ENCODE measurements at regions not wholly inside any gene's neighbourhood (a gene's known extent, or its start where the extent isn't known, plus 50 kb on each side); places are given as distances from the start of the nearest gene placed in this dataset.
A peak's percentile ranks its signal among the peaks of the same experiment; 100 is the strongest.

DNA sequence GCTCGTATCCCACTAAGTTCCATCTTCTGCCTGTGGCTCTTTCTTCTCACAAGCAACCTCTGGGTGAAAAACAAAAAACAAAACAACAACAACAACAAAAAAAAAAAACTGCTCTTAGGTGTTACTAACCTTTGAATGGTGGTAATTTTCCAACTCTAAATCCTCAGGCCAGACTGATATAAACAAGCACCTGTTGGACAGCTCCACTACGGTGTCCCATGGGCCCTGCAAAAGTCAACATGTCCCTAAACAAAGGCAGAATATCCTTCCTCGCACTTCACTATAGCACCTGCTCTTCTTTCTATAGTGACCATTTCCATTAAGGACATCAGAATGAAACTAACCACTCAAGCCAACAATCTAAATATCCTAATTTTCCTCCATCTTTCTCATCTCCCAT lies 54.6 kb upstream of the PARM1 start:
- H3K36me3 Mint-ChIP-seq, result no peaks in the 10 kb centered on the region
- no peak overlapping the region for H3K4me3 Mint-ChIP-seq
- H3K9me3 Mint-ChIP-seq, result no peaks in the 10 kb centered on the region
- DNase-seq, result no peak
- CTCF ChIA-PET, result no interaction called here
- no peaks in the 10 kb centered on the region for H3K4me1 Mint-ChIP-seq
- no peaks in the 10 kb centered on the region for H3K27me3 Mint-ChIP-seq
- H3K27ac Mint-ChIP-seq, result no peak overlapping the region

DNA sequence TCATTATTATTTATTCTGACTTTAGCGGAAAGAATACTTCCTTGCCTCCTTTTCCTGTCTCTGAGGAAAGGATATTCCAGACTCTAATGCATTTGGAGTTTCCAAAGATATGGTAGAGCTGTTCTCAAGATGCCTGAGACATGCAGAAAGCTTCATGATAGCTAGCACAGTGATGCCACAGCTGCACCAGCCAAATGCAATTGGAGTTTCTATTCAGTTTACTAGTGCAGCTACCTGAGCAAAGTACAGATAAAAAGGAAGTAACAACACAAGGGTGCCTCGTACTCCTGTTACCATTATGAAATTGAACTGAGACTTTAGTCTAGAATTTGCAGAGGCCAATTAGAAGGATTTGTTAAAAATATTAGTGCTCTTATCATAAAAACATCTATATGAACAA lies 57.5 kb upstream of the PARM1 start:
- no peaks in the 10 kb centered on the region for H3K9me3 Mint-ChIP-seq
- H3K4me3 Mint-ChIP-seq, result no peak overlapping the region
- no peaks in the 10 kb centered on the region for H3K4me1 Mint-ChIP-seq
- H3K27me3 Mint-ChIP-seq, result peaks cover under 1% of the 10 kb centered on the region
- CTCF ChIA-PET, result interaction anchor here (0.9 to 1.0 kb wide), 2 partner anchors 9 to 616 kb away, joined by 3 read pairs; no protein-coding TSS in a partner anchor
- no peak for DNase-seq
- H3K36me3 Mint-ChIP-seq, result no peaks in the 10 kb centered on the region
- H3K27ac Mint-ChIP-seq, result no peak overlapping the region

DNA sequence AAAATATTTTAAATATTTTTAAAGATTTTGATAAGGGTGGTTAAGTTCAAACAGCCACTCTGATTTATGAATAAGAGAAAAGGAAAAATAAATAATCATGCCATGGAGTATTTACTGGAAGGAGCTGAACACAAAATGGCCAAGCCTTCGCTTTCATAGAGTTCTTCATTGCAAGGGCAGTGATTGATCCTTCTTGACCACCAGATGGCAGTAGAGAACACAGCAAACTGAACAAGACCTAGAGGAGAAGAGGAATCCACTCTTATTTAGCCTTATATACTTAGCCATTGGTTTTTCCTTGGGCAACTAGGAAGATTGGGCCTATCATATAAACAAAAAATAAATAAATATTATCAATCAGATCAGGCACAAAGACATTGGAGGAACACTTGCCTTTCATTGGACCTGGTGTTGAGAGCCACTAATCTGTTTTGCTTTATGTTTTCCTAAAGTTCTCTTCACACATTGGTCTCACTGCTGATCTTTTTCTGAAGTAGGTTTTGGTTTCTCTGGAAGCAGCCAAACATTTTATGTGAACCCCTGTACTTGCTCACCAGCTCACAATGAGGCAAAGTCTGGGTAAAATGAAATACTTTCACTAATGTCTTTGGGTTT lies 58.1 kb upstream of the PARM1 start:
- Mint-ChIP-seq H3K36me3 (no peaks in the 10 kb centered on the region), H3K27ac (no peak overlapping the region), H3K4me1 (no peaks in the 10 kb centered on the region), H3K9me3 (no peaks in the 10 kb centered on the region), H3K27me3 (peaks cover 4% of the 10 kb centered on the region), H3K4me3 (no peak overlapping the region)
- CTCF ChIA-PET, result interaction anchor here (0.9 to 1.6 kb wide), 3 partner anchors 10 to 616 kb away, joined by 3 read pairs; no protein-coding TSS in a partner anchor
- peak; percentile 45 for DNase-seq

DNA sequence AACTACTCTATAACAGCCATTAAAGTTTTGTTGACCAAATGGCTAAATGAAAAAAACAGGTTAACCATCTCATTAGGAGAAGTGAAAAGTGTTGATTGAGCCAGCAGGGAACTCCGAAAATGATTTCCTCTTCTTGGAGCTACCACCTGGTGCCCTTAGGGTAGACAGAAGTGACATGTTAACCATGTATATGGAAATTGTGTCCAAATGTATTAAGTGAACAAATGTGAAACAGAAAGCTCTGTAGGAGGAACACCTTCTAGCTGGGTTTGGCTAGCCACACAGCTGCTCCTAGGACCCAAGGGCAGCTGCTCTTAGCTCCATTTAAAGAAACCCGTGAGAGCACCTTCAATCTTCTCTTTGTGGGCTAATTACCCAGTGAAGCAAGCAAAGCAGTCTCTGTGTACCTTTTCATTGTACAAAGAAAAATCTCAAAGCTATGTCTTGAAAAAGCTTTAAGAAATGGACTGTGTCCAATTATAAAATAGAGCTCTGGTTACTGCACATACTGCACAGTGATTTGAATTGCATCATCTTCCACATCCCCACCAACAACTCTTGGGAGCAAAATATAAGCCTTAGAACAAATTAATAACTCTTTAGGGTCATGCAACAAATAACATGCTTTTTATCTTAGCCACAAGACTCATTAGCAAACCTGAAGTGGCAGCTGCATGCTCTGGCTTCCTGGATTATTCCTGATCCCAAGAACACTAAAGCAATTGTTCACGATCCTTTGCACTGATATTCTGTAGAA lies 59.2 kb upstream of the PARM1 start:
- DNase-seq, result no peak

DNA sequence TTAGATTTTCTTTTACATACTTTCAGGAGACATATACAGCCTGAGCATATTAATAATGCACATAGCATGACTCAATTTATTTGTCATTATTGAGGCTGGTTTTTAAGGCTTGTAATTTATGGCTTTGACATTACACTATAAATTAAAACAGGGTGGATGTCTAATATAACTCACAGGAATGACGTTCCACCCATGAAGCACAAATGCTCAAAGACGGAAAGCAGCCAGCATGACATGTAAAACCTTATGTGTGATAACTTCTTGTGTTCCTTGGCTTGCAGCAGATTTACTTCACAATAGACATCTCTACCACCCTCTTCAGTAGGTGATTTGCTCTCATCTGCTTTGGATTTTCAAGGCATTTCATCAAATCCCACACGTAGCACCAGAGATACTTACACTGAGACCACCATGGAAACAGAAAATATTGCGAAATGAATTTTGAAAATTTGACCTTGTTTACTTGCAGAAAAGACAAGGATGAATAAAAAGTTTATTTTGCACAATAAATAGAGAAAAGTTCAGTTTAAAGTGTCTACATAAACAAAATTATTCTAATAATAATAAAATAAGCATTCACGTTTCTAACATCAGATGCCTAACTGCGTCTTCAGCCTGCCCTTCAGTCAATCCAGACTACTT lies 64.7 kb upstream of the BTC start:
- DNase-seq, result no peak
- CTCF ChIA-PET, result no interaction called here
- no peaks in the 10 kb centered on the region for H3K9me3 Mint-ChIP-seq
- no peaks in the 10 kb centered on the region for H3K4me1 Mint-ChIP-seq
- H3K27ac Mint-ChIP-seq, result no peak overlapping the region
- H3K36me3 Mint-ChIP-seq, result no peaks in the 10 kb centered on the region
- no peaks in the 10 kb centered on the region for H3K27me3 Mint-ChIP-seq
- H3K4me3 Mint-ChIP-seq, result no peak overlapping the region

More for the DNA sequence above, 59.2 kb upstream of the PARM1 start:
- H3K4me3 Mint-ChIP-seq, result no peak overlapping the region
- no peaks in the 10 kb centered on the region for H3K36me3 Mint-ChIP-seq
- H3K27me3 Mint-ChIP-seq, result peaks cover 4% of the 10 kb centered on the region
- CTCF ChIA-PET, result interaction anchor here (1.6 kb wide), 1 partner anchor 14 kb away, joined by 3 read pairs; no protein-coding TSS in a partner anchor
- H3K9me3 Mint-ChIP-seq, result no peaks in the 10 kb centered on the region
- no peaks in the 10 kb centered on the region for H3K4me1 Mint-ChIP-seq
- H3K27ac Mint-ChIP-seq, result no peak overlapping the region

DNA sequence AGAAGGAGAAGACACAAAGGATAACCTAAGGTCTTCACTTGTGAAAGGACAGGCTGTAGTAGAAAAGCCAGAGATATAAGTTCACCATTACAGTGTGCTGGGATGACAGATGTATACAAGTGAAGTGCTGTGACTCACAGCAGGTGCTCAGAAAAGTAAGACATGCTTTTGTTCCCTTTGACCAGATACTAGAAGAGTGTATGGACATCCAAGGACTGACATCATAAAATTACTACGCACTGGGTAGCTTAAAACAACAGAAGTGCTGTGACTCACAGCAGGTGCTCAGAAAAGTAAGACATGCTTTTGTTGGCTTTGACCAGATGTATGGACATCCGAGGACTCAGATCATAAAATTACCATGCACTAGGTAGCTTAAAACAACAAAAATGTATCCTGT lies 61.6 kb upstream of the BTC start:
- DNase-seq, result no peak
- Mint-ChIP-seq H3K27ac (no peak overlapping the region), H3K4me1 (no peaks in the 10 kb centered on the region), H3K27me3 (no peaks in the 10 kb centered on the region), H3K36me3 (no peaks in the 10 kb centered on the region), H3K9me3 (no peaks in the 10 kb centered on the region), H3K4me3 (no peak overlapping the region)
- CTCF ChIA-PET, result no interaction called here

DNA sequence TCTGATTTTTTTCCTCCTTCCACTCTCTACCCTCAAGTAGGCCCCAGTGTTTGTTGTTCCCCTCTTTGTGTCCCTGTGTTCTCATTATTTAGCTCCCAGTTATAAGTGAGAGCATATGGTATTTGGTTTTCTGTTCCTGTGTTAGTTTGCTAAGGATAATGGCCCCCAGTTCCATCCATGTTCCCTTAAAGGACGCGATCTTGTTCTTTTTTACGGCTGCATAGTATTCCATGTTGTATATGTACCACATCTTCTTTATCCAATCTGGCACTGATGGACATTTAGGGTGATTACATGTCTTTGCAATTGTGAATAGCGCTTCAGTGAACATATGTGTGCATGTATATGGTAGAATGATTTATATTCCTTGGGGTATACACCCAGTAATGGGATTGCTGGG lies 54.5 kb upstream of the BTC start:
- H3K27me3 Mint-ChIP-seq, result no peaks in the 10 kb centered on the region
- peaks cover 2% of the 10 kb centered on the region for H3K9me3 Mint-ChIP-seq
- H3K36me3 Mint-ChIP-seq, result no peaks in the 10 kb centered on the region
- no peak overlapping the region for H3K27ac Mint-ChIP-seq
- H3K4me3 Mint-ChIP-seq, result no peak overlapping the region
- no peaks in the 10 kb centered on the region for H3K4me1 Mint-ChIP-seq
- CTCF ChIA-PET, result no interaction called here
- no peak for DNase-seq

DNA sequence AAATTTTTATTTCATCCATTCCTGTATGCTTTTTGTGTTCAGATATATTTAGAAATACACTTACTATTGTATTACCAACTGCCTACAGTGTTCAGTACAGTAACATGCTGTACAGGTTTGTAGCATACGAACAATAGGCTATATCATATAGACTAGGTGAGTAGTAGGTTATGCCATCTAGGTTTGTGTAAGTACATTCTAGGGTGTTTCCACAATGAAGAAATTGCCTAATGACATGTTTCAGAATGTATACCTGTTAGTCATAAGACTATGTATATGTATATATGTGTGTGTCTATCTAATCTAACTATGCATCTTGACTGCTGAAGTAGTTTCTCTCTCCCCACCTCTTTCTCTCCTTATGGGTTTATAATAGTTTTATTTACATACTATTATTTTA lies 51.5 kb upstream of the BTC start:
- Mint-ChIP-seq H3K36me3 (no peaks in the 10 kb centered on the region), H3K4me3 (no peak overlapping the region), H3K4me1 (no peaks in the 10 kb centered on the region), H3K9me3 (peaks cover 2% of the 10 kb centered on the region), H3K27ac (no peak overlapping the region), H3K27me3 (no peaks in the 10 kb centered on the region)
- CTCF ChIA-PET, result no interaction called here
- no peak for DNase-seq

Data from activated naive CD4-positive, alpha-beta T cell treated with anti-CD3 and anti-CD28 coated beads, Interleukin-2, amount 10 ng/mL, durations not matched to agents 7 days and 5 days (primary cell).